ENCODE measurements at regions not wholly inside any gene's neighbourhood (a gene's known extent, or its start where the extent isn't known, plus 50 kb on each side); places are given as distances from the start of the nearest gene placed in this dataset.

DNA sequence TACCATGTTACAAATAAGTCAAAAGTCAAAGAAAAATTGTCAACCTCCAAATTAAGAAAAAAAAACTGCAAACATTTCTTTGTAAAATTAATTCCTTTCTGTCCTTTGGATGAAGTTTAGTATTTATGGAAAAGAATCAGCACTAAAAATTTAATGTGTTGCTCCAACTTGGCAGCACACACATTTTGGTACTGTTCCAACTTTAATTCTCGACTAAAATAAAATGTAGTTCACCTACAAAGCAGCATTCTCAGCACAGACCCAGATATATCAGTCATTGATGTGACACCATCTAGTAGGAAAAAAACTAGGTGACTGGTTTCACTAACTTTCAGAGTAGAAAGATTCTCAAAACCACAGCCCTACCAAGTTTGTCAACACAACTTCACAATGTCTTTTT lies 131.7 kb upstream of the ROBO2 start:
- no peak overlapping the region for H3K27ac Mint-ChIP-seq (ENCODE audit: unreplicated experiment)
- no peak overlapping the region for H3K4me3 Mint-ChIP-seq (ENCODE audit: unreplicated experiment)
- no peaks in the 10 kb centered on the region for H3K4me1 Mint-ChIP-seq (ENCODE audit: unreplicated experiment)
- DNase-seq (ENCODE audit: low spot score): no peak
- H3K9me3 Mint-ChIP-seq (ENCODE audit: unreplicated experiment): no peaks in the 10 kb centered on the region
- no peaks in the 10 kb centered on the region for H3K27me3 Mint-ChIP-seq (ENCODE audit: unreplicated experiment)
- H3K36me3 Mint-ChIP-seq (ENCODE audit: low read depth, unreplicated experiment): no peaks in the 10 kb centered on the region
- TF ChIP-seq, protein P1, sequence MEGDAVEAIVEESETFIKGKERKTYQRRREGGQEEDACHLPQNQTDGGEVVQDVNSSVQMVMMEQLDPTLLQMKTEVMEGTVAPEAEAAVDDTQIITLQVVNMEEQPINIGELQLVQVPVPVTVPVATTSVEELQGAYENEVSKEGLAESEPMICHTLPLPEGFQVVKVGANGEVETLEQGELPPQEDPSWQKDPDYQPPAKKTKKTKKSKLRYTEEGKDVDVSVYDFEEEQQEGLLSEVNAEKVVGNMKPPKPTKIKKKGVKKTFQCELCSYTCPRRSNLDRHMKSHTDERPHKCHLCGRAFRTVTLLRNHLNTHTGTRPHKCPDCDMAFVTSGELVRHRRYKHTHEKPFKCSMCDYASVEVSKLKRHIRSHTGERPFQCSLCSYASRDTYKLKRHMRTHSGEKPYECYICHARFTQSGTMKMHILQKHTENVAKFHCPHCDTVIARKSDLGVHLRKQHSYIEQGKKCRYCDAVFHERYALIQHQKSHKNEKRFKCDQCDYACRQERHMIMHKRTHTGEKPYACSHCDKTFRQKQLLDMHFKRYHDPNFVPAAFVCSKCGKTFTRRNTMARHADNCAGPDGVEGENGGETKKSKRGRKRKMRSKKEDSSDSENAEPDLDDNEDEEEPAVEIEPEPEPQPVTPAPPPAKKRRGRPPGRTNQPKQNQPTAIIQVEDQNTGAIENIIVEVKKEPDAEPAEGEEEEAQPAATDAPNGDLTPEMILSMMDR (IDR thresholded peaks at IDR 0.05; ENCODE audit: unreplicated experiment): no peak

DNA sequence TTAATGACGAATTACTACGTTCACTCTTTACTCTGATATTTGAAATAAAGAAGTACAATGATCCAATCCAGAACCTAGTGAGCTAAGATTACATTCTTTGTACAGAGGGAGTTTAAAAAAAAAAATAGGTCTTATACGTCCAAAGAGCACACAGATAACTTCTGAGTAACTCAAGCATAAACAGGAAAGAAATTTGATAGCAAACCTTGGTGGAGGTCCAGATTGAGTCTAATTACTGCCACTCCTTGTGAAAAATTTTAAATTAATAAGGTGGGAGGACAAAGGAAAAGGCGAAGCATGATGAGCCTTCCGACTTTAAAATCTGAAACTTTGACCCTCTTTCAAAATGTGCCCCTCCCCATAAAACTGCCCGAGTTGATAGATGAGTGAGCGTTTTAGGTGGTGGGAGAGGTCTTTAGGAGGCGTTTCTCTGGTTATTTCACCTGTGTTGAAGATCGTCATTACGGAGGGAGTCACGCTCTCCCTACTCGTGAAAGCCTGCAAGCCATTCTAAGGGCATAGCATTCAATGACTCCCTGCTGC lies 127.0 kb upstream of the ROBO2 start:
- peaks cover 3% of the 10 kb centered on the region for H3K4me1 Mint-ChIP-seq (ENCODE audit: unreplicated experiment)
- TF ChIP-seq, protein P1 (IDR thresholded peaks at IDR 0.05; ENCODE audit: unreplicated experiment): no peak
- DNase-seq (ENCODE audit: low spot score): no peak
- H3K36me3 Mint-ChIP-seq (ENCODE audit: low read depth, unreplicated experiment): no peaks in the 10 kb centered on the region
- H3K9me3 Mint-ChIP-seq (ENCODE audit: unreplicated experiment): no peaks in the 10 kb centered on the region
- H3K27me3 Mint-ChIP-seq (ENCODE audit: unreplicated experiment): no peaks in the 10 kb centered on the region
- H3K4me3 Mint-ChIP-seq (ENCODE audit: unreplicated experiment): no peak overlapping the region
- H3K27ac Mint-ChIP-seq (ENCODE audit: unreplicated experiment): no peak overlapping the region

DNA sequence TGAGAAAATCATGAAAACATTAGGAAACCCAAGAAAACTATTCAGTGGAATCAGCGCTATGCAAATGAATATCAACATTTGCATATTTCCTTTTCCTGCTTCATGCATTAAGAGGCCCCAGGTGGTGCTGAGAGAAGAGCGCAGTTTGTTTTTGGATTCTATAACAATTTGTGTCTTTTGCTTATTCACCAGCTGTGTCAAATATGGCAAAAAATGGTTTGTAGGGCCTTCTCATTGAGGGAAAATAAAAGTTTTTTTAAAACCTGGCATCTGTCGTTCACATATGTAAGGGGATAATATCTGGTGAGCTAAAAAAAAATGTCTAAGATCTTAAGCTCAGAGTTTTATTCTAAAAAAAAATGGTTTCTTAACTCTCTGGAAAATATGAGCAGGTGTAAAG lies 122.5 kb upstream of the ROBO2 start:
- Mint-ChIP-seq H3K36me3 (ENCODE audit: low read depth, unreplicated experiment) (no peaks in the 10 kb centered on the region), H3K4me3 (ENCODE audit: unreplicated experiment) (no peak overlapping the region), H3K4me1 (ENCODE audit: unreplicated experiment) (peaks cover 3% of the 10 kb centered on the region), H3K27ac (ENCODE audit: unreplicated experiment) (no peak overlapping the region), H3K9me3 (ENCODE audit: unreplicated experiment) (no peaks in the 10 kb centered on the region), H3K27me3 (ENCODE audit: unreplicated experiment) (no peaks in the 10 kb centered on the region)
- TF ChIP-seq, protein P1 (IDR thresholded peaks at IDR 0.05; ENCODE audit: unreplicated experiment): no peak
- DNase-seq (ENCODE audit: low spot score): no peak

DNA sequence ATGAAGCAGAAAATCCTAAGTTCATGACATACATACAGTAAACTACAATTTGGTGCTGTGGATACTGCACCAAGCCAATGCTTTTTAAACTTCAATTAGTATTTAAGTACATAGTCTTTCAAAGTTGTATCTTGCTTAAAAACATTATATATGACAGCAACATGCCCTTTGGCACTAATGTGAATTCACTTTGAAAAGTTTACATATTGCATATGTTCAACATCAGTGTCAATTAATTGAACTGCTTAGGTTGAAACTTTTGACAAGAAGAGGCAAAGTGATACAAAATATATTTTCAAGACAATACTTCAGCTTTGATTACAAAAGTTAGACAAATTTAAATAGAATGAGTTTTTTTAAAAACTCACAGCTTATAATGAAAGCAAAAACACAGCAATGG lies 119.4 kb upstream of the ROBO2 start:
- H3K4me1 Mint-ChIP-seq (ENCODE audit: unreplicated experiment): peaks cover 7% of the 10 kb centered on the region
- H3K9me3 Mint-ChIP-seq (ENCODE audit: unreplicated experiment): no peaks in the 10 kb centered on the region
- TF ChIP-seq, protein P1 (IDR thresholded peaks at IDR 0.05; ENCODE audit: unreplicated experiment): no peak
- H3K27ac Mint-ChIP-seq (ENCODE audit: unreplicated experiment): no peak overlapping the region
- H3K27me3 Mint-ChIP-seq (ENCODE audit: unreplicated experiment): no peaks in the 10 kb centered on the region
- no peak overlapping the region for H3K4me3 Mint-ChIP-seq (ENCODE audit: unreplicated experiment)
- H3K36me3 Mint-ChIP-seq (ENCODE audit: low read depth, unreplicated experiment): no peaks in the 10 kb centered on the region
- no peak for DNase-seq (ENCODE audit: low spot score)

DNA sequence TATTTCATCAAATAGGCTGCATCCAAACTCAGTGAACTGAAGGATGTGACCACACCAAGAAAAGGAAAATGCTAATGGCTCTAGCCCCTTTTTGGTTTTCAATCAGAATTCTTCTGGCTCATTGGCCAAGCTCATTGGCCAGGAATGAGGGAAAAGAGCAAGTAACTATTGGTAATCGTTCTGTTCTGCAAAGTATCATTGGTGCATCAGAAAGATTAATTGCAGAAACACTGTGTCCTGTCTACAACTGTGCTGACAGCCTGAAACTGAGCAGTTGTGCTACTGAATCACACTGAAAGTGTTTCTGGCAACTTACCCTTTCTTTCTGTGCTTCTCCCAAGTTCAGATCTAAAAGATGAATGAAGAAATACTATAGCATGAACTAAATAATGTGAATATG lies 116.4 kb upstream of the ROBO2 start:
- DNase-seq (ENCODE audit: low spot score): no peak
- no peak overlapping the region for H3K4me3 Mint-ChIP-seq (ENCODE audit: unreplicated experiment)
- no peak overlapping the region for H3K27ac Mint-ChIP-seq (ENCODE audit: unreplicated experiment)
- H3K9me3 Mint-ChIP-seq (ENCODE audit: unreplicated experiment): no peaks in the 10 kb centered on the region
- H3K36me3 Mint-ChIP-seq (ENCODE audit: low read depth, unreplicated experiment): no peaks in the 10 kb centered on the region
- TF ChIP-seq, protein P1 (IDR thresholded peaks at IDR 0.05; ENCODE audit: unreplicated experiment): no peak
- peaks cover 4% of the 10 kb centered on the region for H3K4me1 Mint-ChIP-seq (ENCODE audit: unreplicated experiment)
- no peaks in the 10 kb centered on the region for H3K27me3 Mint-ChIP-seq (ENCODE audit: unreplicated experiment)

Measured in endothelial cell (in vitro differentiated cells).